Peyer's patch (tissue), 4 donors: ENCODE measurements at regions not wholly inside any gene's neighbourhood (a gene's known extent, or its start where the extent isn't known, plus 50 kb on each side); places are given as distances from the start of the nearest gene placed in this dataset.
A peak's percentile ranks its signal among the peaks of the same experiment; 100 is the strongest.
"Not testable (repeated sequence)": the region's sequence is repeated elsewhere in the genome, so short reads cannot be mapped to it uniquely, and the experiment has no call there.

Experiments
- DNase-seq, 3 donors: peaks; one replicate each; pipeline ENCODE4 v3.0.0-alpha.2; 2017 to 2019
- H3K27ac ChIP-seq, 4 donors: fragments of 200-600 bp; sonication (generic); one replicate each; pipeline ENCODE4 v1.5.1; 2016 to 2019
- H3K27me3 ChIP-seq, 2 donors: fragments of 200-600 bp; sonication (generic); one replicate each; pipeline ENCODE4 v1.5.1; 2019
- H3K36me3 ChIP-seq, 3 donors: fragments of 200-600 bp; sonication (generic); one replicate each; pipeline ENCODE4 v1.5.1; 2016 to 2019
- H3K4me1 ChIP-seq, 4 donors: fragments of 200-600 bp; sonication (generic); one replicate each; pipeline ENCODE4 v1.5.1; 2016 to 2019
- H3K4me3 ChIP-seq, 4 donors: fragments of 200-600 bp; sonication (generic); 1 replicate in 3 of 4; 2 replicates in 1 of 4; pipeline ENCODE4 v1.5.1; 2016 to 2019; ENCODE audit warnings: mild to moderate bottlenecking in 1 of 4
- H3K9me3 ChIP-seq, 4 donors: fragments of 200-600 bp; sonication (generic); one replicate each; pipeline ENCODE4 v1.5.1; 2016 to 2019; ENCODE audit warnings: mild to moderate bottlenecking in 1 of 4
- POLR2A ChIP-seq, 2 donors: fragments of 450-650 bp; IDR thresholded peaks; one replicate each; pipeline ENCODE4 v1.5.1; 2017; ENCODE audit warnings: antibody characterized with exemption in 2 of 2, mild to moderate bottlenecking in 2 of 2, moderate library complexity in 2 of 2
- TF ChIP-seq, protein P1 (sequence below), 6 experiments: fragments of 450-650 bp in 4 of 6; fragments of 200-600 bp in 2 of 6; sonication (generic) in 1 of 6; IDR thresholded peaks; one replicate each; pipeline ENCODE4 v1.5.1; 2017 to 2019; ENCODE audit warnings: antibody characterized with exemption in 6 of 6, mild to moderate bottlenecking in 3 of 6, moderate library complexity in 1 of 6

DNA sequence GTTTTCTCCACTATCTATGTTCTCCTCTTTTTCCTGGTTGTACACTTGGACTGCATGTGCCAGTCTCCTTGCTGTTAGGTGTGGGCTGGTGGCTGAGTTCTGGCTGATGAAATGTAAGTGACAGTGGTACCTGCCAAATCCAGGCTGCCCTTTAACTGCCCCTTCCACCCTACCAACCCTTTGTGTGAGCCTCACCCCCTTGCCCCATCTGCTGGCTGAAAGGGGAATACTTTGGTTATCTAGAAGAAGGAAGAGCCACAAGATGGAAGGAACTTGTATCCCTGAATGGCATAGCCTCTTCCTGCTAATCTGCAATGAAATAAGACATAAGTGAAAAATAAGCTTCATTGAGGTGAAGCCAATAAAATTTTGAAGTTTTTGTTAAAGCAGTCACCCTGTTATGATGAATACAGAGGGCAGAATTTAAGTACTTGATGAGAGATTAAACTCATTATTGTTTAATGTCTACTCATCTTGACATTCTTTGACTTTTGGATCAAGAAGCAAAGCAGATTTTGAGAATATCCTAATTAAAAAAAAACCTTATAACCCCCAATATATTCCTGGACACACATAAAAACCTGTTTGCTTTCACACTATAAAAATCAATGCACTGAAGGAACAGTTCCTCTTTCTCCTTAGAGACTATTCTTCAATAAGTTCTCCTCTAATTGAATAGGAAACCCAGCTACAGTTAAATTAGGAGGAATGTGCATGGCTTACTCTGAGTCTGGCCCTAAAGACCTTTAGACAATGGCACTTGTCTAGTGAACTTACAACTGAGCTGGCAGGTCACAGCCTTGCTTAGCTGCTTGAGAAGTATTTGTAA, 262.6 kb upstream of the BTG1 start:
- Histone ChIP-seq H3K27ac (peak overlapping the region in 1 of 4 donors; percentile 32), H3K36me3 (no peaks in the 10 kb centered on the region), H3K4me1 (peaks cover 0 to 7% (median 0%) of the 10 kb centered on the region in 4 donors), H3K9me3 (no peaks in the 10 kb centered on the region), H3K4me3 (no peak overlapping the region), H3K27me3 (no peaks in the 10 kb centered on the region)
- TF ChIP-seq POLR2A (IDR thresholded peaks at IDR 0.05): no peak
- TF ChIP-seq, protein P1, sequence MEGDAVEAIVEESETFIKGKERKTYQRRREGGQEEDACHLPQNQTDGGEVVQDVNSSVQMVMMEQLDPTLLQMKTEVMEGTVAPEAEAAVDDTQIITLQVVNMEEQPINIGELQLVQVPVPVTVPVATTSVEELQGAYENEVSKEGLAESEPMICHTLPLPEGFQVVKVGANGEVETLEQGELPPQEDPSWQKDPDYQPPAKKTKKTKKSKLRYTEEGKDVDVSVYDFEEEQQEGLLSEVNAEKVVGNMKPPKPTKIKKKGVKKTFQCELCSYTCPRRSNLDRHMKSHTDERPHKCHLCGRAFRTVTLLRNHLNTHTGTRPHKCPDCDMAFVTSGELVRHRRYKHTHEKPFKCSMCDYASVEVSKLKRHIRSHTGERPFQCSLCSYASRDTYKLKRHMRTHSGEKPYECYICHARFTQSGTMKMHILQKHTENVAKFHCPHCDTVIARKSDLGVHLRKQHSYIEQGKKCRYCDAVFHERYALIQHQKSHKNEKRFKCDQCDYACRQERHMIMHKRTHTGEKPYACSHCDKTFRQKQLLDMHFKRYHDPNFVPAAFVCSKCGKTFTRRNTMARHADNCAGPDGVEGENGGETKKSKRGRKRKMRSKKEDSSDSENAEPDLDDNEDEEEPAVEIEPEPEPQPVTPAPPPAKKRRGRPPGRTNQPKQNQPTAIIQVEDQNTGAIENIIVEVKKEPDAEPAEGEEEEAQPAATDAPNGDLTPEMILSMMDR (IDR thresholded peaks at IDR 0.05): peak in 5 of 6 experiments; percentile 18 to 64 (median 40)
- DNase-seq: peak in 2 of 3 donors; percentile 75 to 78

- H3K4me3 ChIP-seq, H3K36me3 ChIP-seq, DNase-seq, H3K27me3 ChIP-seq, H3K27ac ChIP-seq, H3K9me3 ChIP-seq: not testable (repeated sequence)
- peaks cover 0 to 16% (median 0%) of the 10 kb centered on the region in 4 donors for H3K4me1 ChIP-seq
Measured at GRCh38 chr12:92406404-92407070, 260.9 kb upstream of the BTG1 start.

DNA sequence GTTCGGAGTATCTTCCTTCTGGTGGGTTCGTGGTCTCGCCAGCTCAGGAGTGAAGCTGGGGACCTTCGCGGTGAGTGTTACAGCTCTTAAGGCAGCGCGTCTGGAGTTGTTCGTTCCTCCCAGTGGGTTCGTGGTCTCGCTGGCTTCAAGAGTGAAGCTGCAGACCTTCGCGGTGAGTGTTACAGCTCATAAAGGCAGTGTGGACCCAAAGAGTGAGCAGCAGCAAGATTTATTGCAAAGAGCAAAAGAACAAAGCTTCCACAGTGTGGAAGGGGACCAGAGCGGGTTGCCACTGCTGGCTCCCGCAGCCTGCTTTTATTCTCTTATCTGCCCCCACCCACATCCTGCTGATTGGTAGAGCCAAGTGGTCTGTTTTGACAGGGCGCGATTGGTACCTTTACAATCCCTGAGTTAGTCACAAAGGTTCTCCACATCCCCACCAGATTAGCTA, 260.2 kb upstream of the BTG1 start:
- DNase-seq, H3K36me3 ChIP-seq, H3K4me3 ChIP-seq, H3K27me3 ChIP-seq, H3K9me3 ChIP-seq: not testable (repeated sequence)
- peak overlapping the region in 1 of 4 donors; percentile 62 for H3K27ac ChIP-seq
- peak in 1 of 2 donors; percentile 43 for TF ChIP-seq POLR2A (IDR thresholded peaks at IDR 0.05)
- H3K4me1 ChIP-seq: peaks cover 0 to 16% (median 0%) of the 10 kb centered on the region in 4 donors

GRCh38 chr12:92404921-92405320, 259.3 kb upstream of the BTG1 start:
- Histone ChIP-seq H3K27me3 (no peaks in the 10 kb centered on the region), H3K4me3 (no peak overlapping the region), H3K36me3 (no peaks in the 10 kb centered on the region), H3K27ac (peak overlapping the region in 2 of 4 donors; percentile 62 to 84), H3K9me3 (no peaks in the 10 kb centered on the region), H3K4me1 (peaks cover 0 to 22% (median 0%) of the 10 kb centered on the region in 4 donors)
- TF ChIP-seq, protein P1 (IDR thresholded peaks at IDR 0.05): no peak
- TF ChIP-seq POLR2A (IDR thresholded peaks at IDR 0.05): no peak
- DNase-seq: no peak

DNA sequence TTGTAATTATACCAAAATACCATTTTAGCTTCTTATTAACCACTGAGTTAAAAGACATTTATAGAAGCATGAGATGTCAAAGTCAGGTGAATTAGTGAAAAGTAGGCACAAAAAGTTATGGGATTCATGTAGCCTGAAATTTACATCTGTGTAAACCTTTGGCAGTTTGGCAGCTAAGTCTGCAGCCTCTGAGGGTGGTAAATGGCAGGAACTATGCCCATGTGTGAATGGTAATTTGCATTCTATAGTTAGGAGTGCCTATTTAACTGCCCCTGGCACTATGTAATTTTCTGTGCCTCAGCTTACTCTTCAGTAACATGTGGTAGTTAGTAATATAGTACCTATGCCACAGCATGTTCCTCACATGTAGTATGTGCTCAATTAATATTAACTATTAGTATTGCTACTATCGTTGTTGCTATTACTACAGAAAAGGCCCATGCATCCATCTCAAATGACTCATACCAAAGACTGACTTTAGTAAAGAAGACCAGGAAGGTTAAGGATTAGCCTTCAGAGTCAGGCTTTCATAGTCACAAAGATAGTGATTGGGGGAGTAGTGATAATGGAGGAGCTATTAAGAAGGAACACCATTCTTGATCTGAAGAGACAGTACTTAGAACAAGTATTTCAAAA, 258.7 kb upstream of the BTG1 start:
- H3K4me1 ChIP-seq: peaks cover 0 to 26% (median 0%) of the 10 kb centered on the region in 4 donors
- TF ChIP-seq POLR2A (IDR thresholded peaks at IDR 0.05): no peak
- TF ChIP-seq, protein P1 (IDR thresholded peaks at IDR 0.05): no peak
- no peak for DNase-seq
- H3K4me3 ChIP-seq: no peak overlapping the region
- H3K27ac ChIP-seq: peak overlapping the region; percentile 24 to 84 (median 67)
- H3K9me3 ChIP-seq: no peaks in the 10 kb centered on the region
- H3K36me3 ChIP-seq: no peaks in the 10 kb centered on the region
- no peaks in the 10 kb centered on the region for H3K27me3 ChIP-seq

- Histone ChIP-seq H3K9me3 (no peaks in the 10 kb centered on the region), H3K27me3 (no peaks in the 10 kb centered on the region), H3K27ac (peak overlapping the region; percentile 56 to 84 (median 67)), H3K4me1 (peaks cover 0 to 25% (median 0%) of the 10 kb centered on the region in 4 donors), H3K36me3 (no peaks in the 10 kb centered on the region), H3K4me3 (no peak overlapping the region)
- DNase-seq: peak in 2 of 3 donors; percentile 73 to 82
- peak in 1 of 2 donors; percentile 12 for TF ChIP-seq POLR2A (IDR thresholded peaks at IDR 0.05)
- TF ChIP-seq, protein P1 (IDR thresholded peaks at IDR 0.05): peak in 1 of 6 experiments; percentile 10
Measured at GRCh38 chr12:92403210-92404175, 257.8 kb upstream of the BTG1 start.
